ENCODE measurements at regions not wholly inside any gene's neighbourhood (a gene's known extent, or its start where the extent isn't known, plus 50 kb on each side); places are given as distances from the start of the nearest gene placed in this dataset.
"Not testable (repeated sequence)": the region's sequence is repeated elsewhere in the genome, so short reads cannot be mapped to it uniquely, and the experiment has no call there.

- Histone ChIP-seq H3K4me3 (no peak overlapping the region), H3K27me3 (no peaks in the 10 kb centered on the region), H3K9me3 (no peaks in the 10 kb centered on the region), H3K27ac (replicated peaks in 1 of 4) (no peak overlapping the region), H3K36me3 (no peaks in the 10 kb centered on the region), H3K4me1 (no peaks in the 10 kb centered on the region)
- 83% methylated on average over 2 of the region's 2 CpGs for WGBS
- intact Hi-C loops (cut with DNase I): no loop called here
- no peak for DNase-seq (ENCODE audit: extremely low spot score)
- TF ChIP-seq EP300 (IDR thresholded peaks at IDR 0.05): no peak
- TF ChIP-seq CTCF (IDR thresholded peaks at IDR 0.05): no peak
- no peak for TF ChIP-seq POLR2AphosphoS5 (IDR thresholded peaks at IDR 0.05)
- TF ChIP-seq POLR2A (IDR thresholded peaks at IDR 0.05; ENCODE audit: low read depth): no peak
Observed at GRCh38 chr11:90699791-90700400, 477.0 kb upstream of the CHORDC1 start.

GRCh38 chr11:90698238-90698637, 475.4 kb upstream of the CHORDC1 start:
- intact Hi-C loops (cut with DNase I): no loop called here
- TF ChIP-seq POLR2AphosphoS5 (IDR thresholded peaks at IDR 0.05) (no peak), EP300 (IDR thresholded peaks at IDR 0.05) (no peak), POLR2A (IDR thresholded peaks at IDR 0.05; ENCODE audit: low read depth) (no peak), CTCF (IDR thresholded peaks at IDR 0.05) (no peak)
- no peak overlapping the region for H3K27ac ChIP-seq (replicated peaks in 1 of 4)

GRCh38 chr11:90675496-90675895, 452.6 kb upstream of the CHORDC1 start:
- intact Hi-C loops (cut with DNase I); H3K9me3 ChIP-seq: not testable (repeated sequence)

More at GRCh38 chr11:90698238-90698637, 475.4 kb upstream of the CHORDC1 start:
- Histone ChIP-seq H3K9me3 (no peaks in the 10 kb centered on the region), H3K36me3 (no peaks in the 10 kb centered on the region), H3K27me3 (no peaks in the 10 kb centered on the region), H3K4me1 (no peaks in the 10 kb centered on the region), H3K4me3 (no peak overlapping the region)
- DNase-seq (ENCODE audit: extremely low spot score): no peak

GRCh38 chr11:90669094-90669493, 446.2 kb upstream of the CHORDC1 start:
- intact Hi-C loops (cut with DNase I): no loop called here
- Histone ChIP-seq H3K9me3 (no peaks in the 10 kb centered on the region), H3K4me3 (no peak overlapping the region), H3K27me3 (no peaks in the 10 kb centered on the region), H3K27ac (replicated peaks in 1 of 4) (no peak overlapping the region), H3K4me1 (no peaks in the 10 kb centered on the region), H3K36me3 (no peaks in the 10 kb centered on the region)
- 95% methylated on average over 2 of the region's 2 CpGs for WGBS
- DNase-seq (ENCODE audit: extremely low spot score): no peak
- TF ChIP-seq EP300 (IDR thresholded peaks at IDR 0.05) (no peak), CTCF (IDR thresholded peaks at IDR 0.05) (no peak), POLR2AphosphoS5 (IDR thresholded peaks at IDR 0.05) (no peak), POLR2A (IDR thresholded peaks at IDR 0.05; ENCODE audit: low read depth) (no peak)

More at GRCh38 chr11:90675496-90675895, 452.6 kb upstream of the CHORDC1 start:
- 85% methylated on average over 1 of the region's 1 CpG for WGBS
- not testable (repeated sequence) for H3K4me3 ChIP-seq; H3K27ac ChIP-seq (replicated peaks in 1 of 4); H3K4me1 ChIP-seq; DNase-seq (ENCODE audit: extremely low spot score); H3K27me3 ChIP-seq; H3K36me3 ChIP-seq

- DNase-seq (ENCODE audit: extremely low spot score): no peak
- Histone ChIP-seq H3K4me3 (no peak overlapping the region), H3K36me3 (no peaks in the 10 kb centered on the region), H3K27ac (replicated peaks in 1 of 4) (no peak overlapping the region), H3K27me3 (no peaks in the 10 kb centered on the region), H3K4me1 (no peaks in the 10 kb centered on the region), H3K9me3 (no peaks in the 10 kb centered on the region)
- intact Hi-C loops (cut with DNase I): no loop called here
- no peak for TF ChIP-seq POLR2AphosphoS5 (IDR thresholded peaks at IDR 0.05)
- no peak for TF ChIP-seq CTCF (IDR thresholded peaks at IDR 0.05)
- TF ChIP-seq EP300 (IDR thresholded peaks at IDR 0.05): no peak
- no peak for TF ChIP-seq POLR2A (IDR thresholded peaks at IDR 0.05; ENCODE audit: low read depth)
Observed at GRCh38 chr11:90668502-90668901, 445.7 kb upstream of the CHORDC1 start.
